AG09309 (cell line): ENCODE measurements at regions not wholly inside any gene's neighbourhood (a gene's known extent, or its start where the extent isn't known, plus 50 kb on each side); places are given as distances from the start of the nearest gene placed in this dataset.

ENCODE experiments used
- DNase-seq: peaks from one replicate; pipeline ENCODE4 v3.0.0-alpha.2; 2010; ENCODE audit warnings: low read depth
- H3K4me3 ChIP-seq: 2 replicates; pipeline ENCODE4 v1.5.1; 2011; ENCODE audit warnings: mild to moderate bottlenecking, low read depth, low read length, moderate library complexity; ENCODE audit not compliant: control insufficient read depth
- CTCF ChIP-seq: IDR thresholded peaks from 2 replicates; pipeline ENCODE4 v1.5.1; 2011; ENCODE audit warnings: mild to moderate bottlenecking, low read depth, low read length, inconsistent platforms; ENCODE audit not compliant: insufficient read depth, control insufficient read depth; ENCODE audit errors: missing control alignments

- DNase-seq = no peak
- H3K4me3 ChIP-seq = no peak overlapping the region
These were observed 436.5 kb upstream of the SLC30A5 start for GRCh38 chr5:68657055-68657961.

GRCh38 chr5:68658810-68659372, 434.9 kb upstream of the SLC30A5 start:
- no peak for TF ChIP-seq CTCF
- no peak overlapping the region for H3K4me3 ChIP-seq
- DNase-seq = no peak

More at GRCh38 chr5:68657055-68657961, 436.5 kb upstream of the SLC30A5 start:
- TF ChIP-seq CTCF = no peak

GRCh38 chr5:68659881-68660280, 433.9 kb upstream of the SLC30A5 start:
- no peak for DNase-seq
- no peak for TF ChIP-seq CTCF
- H3K4me3 ChIP-seq = no peak overlapping the region

GRCh38 chr5:68661237-68661636, 432.6 kb upstream of the SLC30A5 start:
- no peak overlapping the region for H3K4me3 ChIP-seq
- DNase-seq = no peak
- TF ChIP-seq CTCF = peak; percentile 54

GRCh38 chr5:68662804-68663307, 431.0 kb upstream of the SLC30A5 start:
- H3K4me3 ChIP-seq = no peak overlapping the region
- no peak for TF ChIP-seq CTCF
- DNase-seq = no peak

- DNase-seq = no peak
- no peak overlapping the region for H3K4me3 ChIP-seq
- no peak for TF ChIP-seq CTCF
These were observed 423.8 kb upstream of the SLC30A5 start for GRCh38 chr5:68669864-68670575.
